ENCODE measurements at regions not wholly inside any gene's neighbourhood (a gene's known extent, or its start where the extent isn't known, plus 50 kb on each side); places are given as distances from the start of the nearest gene placed in this dataset.

GRCh38 chr13:32829269-32829668 is 187.0 kb upstream of the KL start (continued):
- TF ChIP-seq EGR1 (IDR thresholded peaks at IDR 0.05; ENCODE audit: borderline replicate concordance in 1 of 2, low read depth in 2 of 2, low read length in 2 of 2) (peak in 1 of 2 experiments; percentile 68; a peak in 1 of 3 replicates), ZSCAN29 (IDR thresholded peaks at IDR 0.05) (no peak), CHD4 (IDR thresholded peaks at IDR 0.05) (no peak)

DNA sequence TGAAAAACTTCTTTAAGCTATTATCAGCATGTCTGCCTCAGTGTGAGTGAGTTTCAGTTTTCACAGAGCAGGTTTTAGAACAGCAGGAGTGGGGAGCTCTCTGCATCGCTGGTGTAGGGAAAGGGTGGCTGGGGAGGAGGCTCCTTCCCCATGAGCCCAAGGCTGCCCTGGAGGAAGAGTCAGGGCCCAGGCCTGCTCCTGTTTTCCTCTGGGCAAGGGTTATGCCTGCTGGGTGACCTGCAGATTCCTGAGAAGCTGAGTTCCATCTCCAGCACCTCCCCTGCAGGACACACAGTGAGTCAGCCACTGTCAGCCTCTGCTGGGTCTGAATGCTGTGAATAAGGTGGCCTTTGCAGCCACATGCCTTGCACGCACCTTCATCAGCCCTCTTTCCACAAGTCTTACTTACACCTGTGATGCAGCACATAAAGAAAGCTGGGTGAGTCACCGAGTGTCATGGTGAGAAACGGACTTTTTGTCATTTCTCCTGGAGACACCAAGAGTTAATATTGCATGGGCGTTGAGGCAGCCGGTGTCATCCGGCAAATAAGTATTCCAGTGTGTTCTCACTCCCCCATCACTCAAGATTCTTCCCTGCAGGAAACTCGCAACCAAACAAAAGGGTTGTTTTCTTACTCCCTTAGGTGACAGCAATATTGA is 186.4 kb upstream of the KL start:
- peak; percentile 45 for ATAC-seq
- no peak for DNase-seq (ENCODE audit: low read depth, low spot score)
- POLR2A ChIA-PET = no interaction called here

More for the DNA sequence above, 186.4 kb upstream of the KL start:
- ChIA-PET SMC1A (ENCODE audit: uncharacterized antibody, unreplicated experiment) (interaction anchor here (0.7 to 1.2 kb wide), 10 partner anchors 8 to 725 kb away, joined by 3 to 6 read pairs (median 4); no protein-coding TSS in a partner anchor), RAD21 (ENCODE audit: unreplicated experiment) (interaction anchor here (1.0 to 2.5 kb wide), 3 partner anchors 18 to 187 kb away, joined by 3 to 6 read pairs (median 3); no protein-coding TSS in a partner anchor), CTCF (interaction anchor here (0.7 to 1.2 kb wide), 5 partner anchors 15 to 227 kb away, joined by 3 to 5 read pairs (median 4); no protein-coding TSS in a partner anchor)
- TF ChIP-seq, protein P1, sequence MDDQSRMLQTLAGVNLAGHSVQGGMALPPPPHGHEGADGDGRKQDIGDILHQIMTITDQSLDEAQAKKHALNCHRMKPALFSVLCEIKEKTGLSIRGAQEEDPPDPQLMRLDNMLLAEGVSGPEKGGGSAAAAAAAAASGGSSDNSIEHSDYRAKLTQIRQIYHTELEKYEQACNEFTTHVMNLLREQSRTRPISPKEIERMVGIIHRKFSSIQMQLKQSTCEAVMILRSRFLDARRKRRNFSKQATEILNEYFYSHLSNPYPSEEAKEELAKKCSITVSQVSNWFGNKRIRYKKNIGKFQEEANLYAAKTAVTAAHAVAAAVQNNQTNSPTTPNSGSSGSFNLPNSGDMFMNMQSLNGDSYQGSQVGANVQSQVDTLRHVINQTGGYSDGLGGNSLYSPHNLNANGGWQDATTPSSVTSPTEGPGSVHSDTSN (IDR thresholded peaks at IDR 0.05; ENCODE audit: insufficient replicate concordance, low read depth, low read length) = peak; percentile 34
- no peak for TF ChIP-seq BHLHE40 (IDR thresholded peaks at IDR 0.05; ENCODE audit: borderline replicate concordance in 1 of 2, low read depth in 2 of 2, low read length in 1 of 2)
- TF ChIP-seq EED (IDR thresholded peaks at IDR 0.05; ENCODE audit: low read depth) = no peak
- TF ChIP-seq ZNF384 (IDR thresholded peaks at IDR 0.05; ENCODE audit: borderline replicate concordance, low read depth, low read length) = no peak
- TF ChIP-seq, protein P2, sequence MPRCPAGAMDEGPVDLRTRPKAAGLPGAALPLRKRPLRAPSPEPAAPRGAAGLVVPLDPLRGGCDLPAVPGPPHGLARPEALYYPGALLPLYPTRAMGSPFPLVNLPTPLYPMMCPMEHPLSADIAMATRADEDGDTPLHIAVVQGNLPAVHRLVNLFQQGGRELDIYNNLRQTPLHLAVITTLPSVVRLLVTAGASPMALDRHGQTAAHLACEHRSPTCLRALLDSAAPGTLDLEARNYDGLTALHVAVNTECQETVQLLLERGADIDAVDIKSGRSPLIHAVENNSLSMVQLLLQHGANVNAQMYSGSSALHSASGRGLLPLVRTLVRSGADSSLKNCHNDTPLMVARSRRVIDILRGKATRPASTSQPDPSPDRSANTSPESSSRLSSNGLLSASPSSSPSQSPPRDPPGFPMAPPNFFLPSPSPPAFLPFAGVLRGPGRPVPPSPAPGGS (IDR thresholded peaks at IDR 0.05; ENCODE audit: borderline replicate concordance, insufficient read depth, low read depth, low read length, poor library complexity, severe bottlenecking) = peak; percentile 15
- TF ChIP-seq NFYA (IDR thresholded peaks at IDR 0.05; ENCODE audit: borderline replicate concordance, low read depth, low read length) = no peak
- TF ChIP-seq STAT1 (conservative IDR thresholded peaks at IDR 0.05) = no peak
- TF ChIP-seq, protein P3, sequence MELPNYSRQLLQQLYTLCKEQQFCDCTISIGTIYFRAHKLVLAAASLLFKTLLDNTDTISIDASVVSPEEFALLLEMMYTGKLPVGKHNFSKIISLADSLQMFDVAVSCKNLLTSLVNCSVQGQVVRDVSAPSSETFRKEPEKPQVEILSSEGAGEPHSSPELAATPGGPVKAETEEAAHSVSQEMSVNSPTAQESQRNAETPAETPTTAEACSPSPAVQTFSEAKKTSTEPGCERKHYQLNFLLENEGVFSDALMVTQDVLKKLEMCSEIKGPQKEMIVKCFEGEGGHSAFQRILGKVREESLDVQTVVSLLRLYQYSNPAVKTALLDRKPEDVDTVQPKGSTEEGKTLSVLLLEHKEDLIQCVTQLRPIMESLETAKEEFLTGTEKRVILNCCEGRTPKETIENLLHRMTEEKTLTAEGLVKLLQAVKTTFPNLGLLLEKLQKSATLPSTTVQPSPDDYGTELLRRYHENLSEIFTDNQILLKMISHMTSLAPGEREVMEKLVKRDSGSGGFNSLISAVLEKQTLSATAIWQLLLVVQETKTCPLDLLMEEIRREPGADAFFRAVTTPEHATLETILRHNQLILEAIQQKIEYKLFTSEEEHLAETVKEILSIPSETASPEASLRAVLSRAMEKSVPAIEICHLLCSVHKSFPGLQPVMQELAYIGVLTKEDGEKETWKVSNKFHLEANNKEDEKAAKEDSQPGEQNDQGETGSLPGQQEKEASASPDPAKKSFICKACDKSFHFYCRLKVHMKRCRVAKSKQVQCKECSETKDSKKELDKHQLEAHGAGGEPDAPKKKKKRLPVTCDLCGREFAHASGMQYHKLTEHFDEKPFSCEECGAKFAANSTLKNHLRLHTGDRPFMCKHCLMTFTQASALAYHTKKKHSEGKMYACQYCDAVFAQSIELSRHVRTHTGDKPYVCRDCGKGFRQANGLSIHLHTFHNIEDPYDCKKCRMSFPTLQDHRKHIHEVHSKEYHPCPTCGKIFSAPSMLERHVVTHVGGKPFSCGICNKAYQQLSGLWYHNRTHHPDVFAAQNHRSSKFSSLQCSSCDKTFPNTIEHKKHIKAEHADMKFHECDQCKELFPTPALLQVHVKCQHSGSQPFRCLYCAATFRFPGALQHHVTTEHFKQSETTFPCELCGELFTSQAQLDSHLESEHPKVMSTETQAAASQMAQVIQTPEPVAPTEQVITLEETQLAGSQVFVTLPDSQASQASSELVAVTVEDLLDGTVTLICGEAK (IDR thresholded peaks at IDR 0.05; ENCODE audit: borderline replicate concordance) = no peak
- no peak for TF ChIP-seq HDGF (IDR thresholded peaks at IDR 0.05)
- Histone ChIP-seq H3K27ac (ENCODE audit: control insufficient read depth, insufficient read depth) (peak overlapping the region; percentile 45), H3K9me3 (replicated peaks; ENCODE audit: control insufficient read depth, insufficient read depth, low read length) (peaks cover under 1% of the 10 kb centered on the region; the same call in 1 of the 3 replicates), H2AFZ (ENCODE audit: control insufficient read depth, low read depth, low read length) (peak overlapping the region; percentile 82), H3K4me1 (ENCODE audit: control insufficient read depth, insufficient read depth, low read length) (peaks cover 18% of the 10 kb centered on the region), H3K79me2 (ENCODE audit: control insufficient read depth, insufficient read depth, low read length) (no peaks in the 10 kb centered on the region), H3K9ac (ENCODE audit: control insufficient read depth, insufficient read depth, low read length) (peak overlapping the region; percentile 40; the same call in 1 of the 2 replicates), H3K4me3 (peak overlapping the region; percentile 22; the same call in 1 of the 2 replicates), H4K20me1 (ENCODE audit: control insufficient read depth, insufficient read depth) (no peaks in the 10 kb centered on the region), H3K36me3 (ENCODE audit: control insufficient read depth in 2 of 2, insufficient read depth in 2 of 2, low read length in 1 of 2) (no peaks in the 10 kb centered on the region), H3K27me3 (replicated peaks in 1 of 2; ENCODE audit: control insufficient read depth in 2 of 2, insufficient read depth in 2 of 2, low read length in 1 of 2) (no peaks in the 10 kb centered on the region), H3K4me2 (ENCODE audit: control insufficient read depth, insufficient read depth) (peak overlapping the region; percentile 80)
- FAIRE-seq = no peak
- no TSS peak for BruUV-seq (replicated peaks)
- intact Hi-C loops (cut with micrococcal nuclease; ENCODE audit: unreplicated experiment) = loop anchor here (10.0 kb wide), 2 partner anchors 275 to 375 kb away; no protein-coding TSS in a partner anchor
- in situ Hi-C loops (cut with MboI) = no loop called here
- WGBS (ENCODE audit: insufficient coverage, insufficient replicate concordance, low lambda C conversion rate, missing lambda C conversion rate) = 67% methylated on average over 8 of the region's 8 CpGs
